HG03378 (cell line): ENCODE measurements at regions not wholly inside any gene's neighbourhood (a gene's known extent, or its start where the extent isn't known, plus 50 kb on each side); places are given as distances from the start of the nearest gene placed in this dataset.
"Not testable (repeated sequence)": the region's sequence is repeated elsewhere in the genome, so short reads cannot be mapped to it uniquely, and the experiment has no call there.

Experiments
- ATAC-seq: cut with Tn5 transposase; IDR thresholded peaks from one replicate; pipeline ENCODE4 v1.9.1; 2021; ENCODE audit warnings: mild to moderate bottlenecking, moderate library complexity; ENCODE audit not compliant: unreplicated experiment

DNA sequence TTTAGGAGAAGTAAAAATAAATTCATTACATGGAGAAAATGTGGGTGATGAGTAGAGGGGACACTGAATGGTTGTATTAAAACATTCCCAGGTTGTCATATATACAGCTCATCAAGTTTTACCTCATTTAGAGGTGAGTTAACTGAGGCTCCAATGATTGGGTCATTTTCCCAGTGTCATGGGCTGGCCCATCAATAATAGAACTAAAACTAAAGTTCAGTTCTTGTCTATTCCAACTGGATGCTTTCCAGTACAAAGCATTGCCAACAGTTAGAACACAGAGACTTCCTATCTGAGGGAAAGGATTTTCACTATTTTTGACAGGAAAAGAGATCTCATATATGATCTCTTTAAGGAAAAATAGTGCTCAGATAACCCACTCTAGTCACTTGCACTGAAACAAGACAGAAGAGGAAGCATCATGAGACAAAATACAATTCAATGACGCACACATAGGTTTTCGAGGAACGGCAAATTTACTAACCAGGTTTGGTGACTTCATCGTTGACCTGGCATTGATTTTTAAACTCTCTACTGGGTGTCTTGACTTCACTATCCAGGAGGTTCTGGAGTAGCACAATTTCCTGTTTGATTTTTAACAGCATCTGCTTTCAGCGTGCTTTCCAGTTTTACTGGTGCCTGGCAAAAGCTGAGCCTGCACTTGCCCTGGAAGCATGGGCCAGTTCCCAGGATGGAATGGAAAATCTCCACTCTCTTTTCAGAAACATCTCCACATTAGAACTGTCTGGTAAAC, 195.5 kb upstream of the FBXL4 start:
- no peak for ATAC-seq

DNA sequence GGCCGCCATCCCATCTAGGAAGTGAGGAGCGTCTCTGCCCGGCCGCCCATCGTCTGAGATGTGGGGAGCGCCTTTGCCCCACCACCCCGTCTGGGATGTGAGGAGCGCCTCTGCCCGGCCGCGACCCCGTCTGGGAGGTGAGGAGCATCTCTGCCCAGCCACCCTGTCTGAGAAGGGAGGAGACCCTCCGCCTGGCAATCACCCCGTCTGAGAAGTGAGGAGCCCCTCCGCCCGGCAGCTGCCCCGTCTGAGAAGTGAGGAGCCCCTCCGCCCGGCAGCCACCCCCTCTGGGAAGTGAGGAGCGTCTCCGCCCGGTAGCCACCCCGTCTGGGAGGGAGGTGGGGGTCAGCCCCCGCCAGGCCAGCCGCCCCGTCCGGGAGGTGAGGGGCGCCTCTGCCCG, 194.2 kb upstream of the FBXL4 start:
- not testable (repeated sequence) for ATAC-seq

DNA sequence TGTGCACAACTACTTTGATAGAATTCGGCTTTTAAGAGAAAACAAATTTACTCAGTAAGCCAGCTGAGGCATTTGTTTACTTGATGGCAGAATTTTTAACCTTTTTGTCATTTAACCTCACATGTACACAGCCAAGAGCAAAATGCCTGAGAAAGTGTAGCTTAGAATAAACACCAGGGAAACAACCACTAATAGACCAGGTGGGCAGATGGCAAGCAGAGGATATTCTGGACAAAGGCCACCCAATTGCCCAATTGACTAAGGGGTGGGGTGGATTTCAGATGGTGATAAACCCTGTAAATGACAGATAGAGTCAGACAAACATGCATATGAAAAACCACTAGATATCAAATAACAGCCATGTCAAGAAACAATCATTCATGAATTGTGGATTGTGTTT, 190.7 kb upstream of the FBXL4 start:
- ATAC-seq: no peak

DNA sequence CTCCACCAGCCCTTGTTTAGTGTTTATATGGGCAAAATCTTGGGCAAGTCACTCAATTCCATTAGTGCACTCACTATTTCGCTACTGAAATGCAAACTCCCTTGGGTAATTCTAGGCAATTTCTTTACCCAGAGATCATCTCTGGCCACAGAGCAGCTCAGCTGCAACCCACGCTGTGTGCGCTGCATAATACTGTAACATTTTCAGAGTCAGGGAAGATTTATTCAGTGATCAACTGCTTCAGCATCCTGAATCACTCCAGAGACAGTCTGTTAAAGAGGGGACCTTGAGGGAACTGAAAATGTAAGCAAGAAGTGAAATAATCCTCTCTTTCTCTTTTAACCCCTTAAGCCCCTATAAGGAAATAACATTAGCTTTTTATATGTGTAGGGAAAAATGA, 189.6 kb upstream of the FBXL4 start:
- no peak for ATAC-seq

DNA sequence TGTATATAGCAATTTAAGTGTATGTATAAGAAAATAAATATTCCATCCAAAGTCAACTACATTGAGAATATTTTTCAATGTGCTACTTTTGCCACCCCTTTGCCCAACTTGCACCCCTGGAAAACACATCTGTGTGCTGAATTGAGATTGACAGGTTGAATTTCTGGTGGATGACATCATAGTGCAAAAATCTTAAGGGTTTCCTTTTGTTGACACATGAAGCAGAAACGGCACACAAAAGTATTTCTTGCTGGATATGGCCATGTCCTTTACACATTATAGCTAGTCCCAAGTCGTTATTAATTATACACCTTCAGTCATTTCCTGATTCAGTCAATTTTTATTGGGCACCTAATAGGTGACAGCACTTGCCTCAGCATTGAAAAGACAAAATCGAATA, 188.7 kb upstream of the FBXL4 start:
- no peak for ATAC-seq

DNA sequence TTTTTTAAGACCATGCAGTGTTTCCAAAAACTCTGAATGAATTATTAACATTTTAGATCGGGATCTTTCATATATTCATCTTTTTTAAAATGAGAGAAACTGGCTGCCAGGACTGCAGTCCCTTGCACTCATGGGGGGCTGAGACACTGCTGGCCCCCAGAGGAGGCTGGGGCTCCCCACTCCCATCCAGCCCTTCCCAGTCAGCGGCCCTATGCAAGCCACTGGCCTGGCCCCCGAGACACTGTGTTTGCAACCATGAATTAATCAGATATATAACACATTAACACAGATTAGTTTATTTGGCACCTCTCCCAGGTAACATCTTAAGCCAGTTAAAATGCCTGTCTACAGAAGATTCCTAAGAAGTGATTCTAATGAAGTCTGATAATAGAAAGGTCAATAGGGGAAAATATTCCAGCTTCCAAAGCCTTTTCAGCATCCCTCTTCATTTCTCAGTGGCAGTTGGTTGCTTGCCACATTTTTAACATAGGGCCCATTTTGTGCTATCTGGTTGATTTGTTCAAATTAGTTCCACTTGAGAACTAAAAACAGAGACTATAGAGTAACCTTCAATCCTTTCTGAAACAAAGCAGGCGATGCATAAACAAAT, 184.4 kb upstream of the FBXL4 start:
- no peak for ATAC-seq

DNA sequence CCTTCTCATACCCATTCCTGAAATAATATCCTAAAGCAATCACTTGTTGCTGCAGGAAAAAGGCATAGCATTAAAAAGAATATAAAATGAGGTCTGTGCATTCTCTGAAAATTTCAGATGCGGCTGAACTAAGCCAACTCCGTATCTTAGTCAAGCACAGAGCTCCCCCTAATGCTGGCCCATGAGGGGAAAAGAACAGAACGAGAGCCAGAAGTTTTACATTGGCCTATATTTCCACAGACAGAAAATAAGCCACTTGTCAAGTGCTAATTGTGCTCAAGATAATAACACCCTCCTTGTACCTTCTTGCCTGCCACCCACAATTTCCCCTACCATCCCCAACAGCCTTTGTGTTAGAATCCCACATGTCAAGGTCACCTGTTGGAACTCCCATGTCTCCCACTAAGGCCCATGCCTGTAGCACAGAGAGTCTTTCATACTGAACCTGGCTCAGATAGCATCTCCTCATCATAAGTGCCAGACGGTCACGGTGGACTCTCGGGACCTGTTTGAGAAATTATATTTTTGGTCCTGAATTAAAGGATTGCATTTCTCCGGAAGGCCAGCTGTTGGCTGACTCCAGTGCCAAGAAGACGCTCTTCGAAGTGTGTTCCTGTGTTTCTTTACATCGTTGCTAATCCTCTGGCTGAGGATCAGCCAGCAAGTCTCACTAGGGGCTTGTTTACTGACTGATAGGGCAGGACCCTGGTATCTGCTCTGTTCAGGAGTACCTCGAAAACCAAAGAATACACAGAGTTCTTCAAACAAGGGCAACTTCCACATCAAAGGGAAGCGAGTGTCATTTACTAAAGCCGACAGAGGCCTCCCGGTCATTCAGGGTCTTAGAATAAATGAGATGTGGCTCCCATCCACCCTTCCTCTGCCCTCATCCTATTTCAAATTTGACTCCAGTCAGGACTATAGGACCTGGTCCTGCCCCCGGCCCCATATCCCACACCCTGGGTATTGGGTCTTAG, 183.4 kb upstream of the FBXL4 start:
- ATAC-seq: no peak

DNA sequence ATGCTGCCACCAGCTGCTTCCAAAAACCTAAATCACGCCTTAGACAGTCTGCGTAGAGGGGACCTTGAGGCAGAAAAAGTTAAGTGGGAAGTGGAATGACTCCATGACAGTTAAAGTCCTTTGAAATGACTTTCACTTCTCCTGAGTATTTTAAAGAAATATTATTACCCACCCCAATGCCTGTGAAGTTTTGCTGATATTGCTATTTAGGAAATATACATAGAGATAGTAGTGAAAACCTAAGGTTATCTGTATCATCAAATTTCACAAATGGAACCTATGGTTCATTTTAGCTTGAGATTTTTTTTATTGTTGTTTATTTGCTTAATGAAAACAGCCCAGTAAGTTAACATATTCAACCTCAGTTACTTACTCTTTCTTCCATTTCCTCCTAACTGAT, 182.1 kb upstream of the FBXL4 start:
- ATAC-seq: no peak

DNA sequence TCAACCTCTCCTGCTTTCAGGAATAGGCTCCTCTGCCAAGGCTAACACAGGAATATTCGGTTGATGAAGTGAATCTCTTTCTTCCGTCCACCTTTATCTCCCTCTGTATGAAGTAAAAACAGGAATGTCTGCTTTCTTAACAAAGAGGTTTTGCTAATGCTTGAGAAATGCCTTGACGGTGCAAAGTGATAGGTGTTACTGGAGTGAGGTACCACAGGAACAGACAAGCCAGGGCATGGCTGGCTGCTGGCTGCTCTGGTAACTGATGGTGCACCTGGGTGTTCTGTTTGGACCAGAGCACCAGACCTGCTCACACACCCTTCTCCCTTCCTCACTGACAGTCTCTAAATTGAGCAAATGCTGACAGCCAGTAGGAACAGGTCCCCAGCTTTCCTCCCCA, 174.0 kb upstream of the FBXL4 start:
- no peak for ATAC-seq

DNA sequence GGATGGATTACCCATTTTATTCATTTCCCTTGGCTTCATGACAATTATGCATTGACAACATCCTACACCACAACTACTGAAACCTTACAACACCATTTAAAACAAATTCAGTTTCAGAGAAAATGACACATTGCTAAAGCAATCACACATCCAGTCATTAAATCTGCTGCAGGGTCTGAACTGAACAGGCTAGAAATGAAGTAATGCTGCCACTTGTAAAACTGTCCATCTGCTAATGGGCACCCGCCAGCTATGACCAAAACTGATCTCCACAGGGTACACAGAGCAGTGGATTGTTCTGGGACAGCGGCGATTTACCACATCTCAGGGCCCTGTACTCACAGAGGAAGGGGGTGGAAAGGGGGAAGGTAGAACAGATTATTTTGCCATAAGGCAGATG, 172.9 kb upstream of the FBXL4 start:
- ATAC-seq: no peak

DNA sequence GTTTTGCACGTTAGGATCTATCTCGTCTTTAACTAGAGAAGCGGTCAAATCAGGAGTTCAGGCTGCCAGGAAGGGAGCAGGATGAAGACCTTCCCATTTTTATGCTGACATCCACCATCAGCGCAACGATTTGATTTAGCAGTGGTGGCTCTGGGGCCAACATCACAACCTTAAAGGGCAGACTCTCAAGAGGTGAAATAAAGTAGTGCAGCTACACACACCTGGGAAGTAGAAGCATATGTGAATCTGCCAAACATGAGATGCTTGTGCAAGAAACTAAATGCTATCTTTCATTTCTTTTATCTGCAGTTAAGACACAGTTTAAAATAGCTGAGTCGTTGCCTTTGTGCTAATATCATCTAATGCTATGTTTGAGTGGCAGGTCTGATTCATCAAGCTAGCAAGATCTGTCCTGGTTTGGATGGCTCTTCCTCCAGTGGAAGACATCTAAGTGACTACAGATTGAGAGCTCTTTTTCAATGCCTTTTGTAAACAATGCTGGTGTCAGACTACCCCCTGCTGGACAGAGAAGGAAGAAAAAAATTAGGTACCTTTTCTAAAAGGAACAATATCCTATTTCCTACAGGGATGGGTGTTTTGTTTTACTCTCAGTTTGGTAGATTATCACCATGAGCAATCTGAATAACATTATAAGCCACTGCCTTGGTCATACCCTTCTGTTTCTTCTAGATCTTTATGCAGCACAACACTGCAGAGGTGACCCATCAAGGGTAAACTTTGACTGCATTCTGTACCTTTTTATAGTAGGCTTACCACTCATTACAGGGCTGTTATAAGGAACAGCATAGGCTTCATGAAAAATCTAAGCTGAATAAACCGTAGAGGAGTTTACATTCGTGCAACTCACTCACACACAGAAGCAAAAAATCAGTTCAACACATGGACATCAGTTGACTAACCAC, 171.6 kb upstream of the FBXL4 start:
- peak; percentile 69 for ATAC-seq

DNA sequence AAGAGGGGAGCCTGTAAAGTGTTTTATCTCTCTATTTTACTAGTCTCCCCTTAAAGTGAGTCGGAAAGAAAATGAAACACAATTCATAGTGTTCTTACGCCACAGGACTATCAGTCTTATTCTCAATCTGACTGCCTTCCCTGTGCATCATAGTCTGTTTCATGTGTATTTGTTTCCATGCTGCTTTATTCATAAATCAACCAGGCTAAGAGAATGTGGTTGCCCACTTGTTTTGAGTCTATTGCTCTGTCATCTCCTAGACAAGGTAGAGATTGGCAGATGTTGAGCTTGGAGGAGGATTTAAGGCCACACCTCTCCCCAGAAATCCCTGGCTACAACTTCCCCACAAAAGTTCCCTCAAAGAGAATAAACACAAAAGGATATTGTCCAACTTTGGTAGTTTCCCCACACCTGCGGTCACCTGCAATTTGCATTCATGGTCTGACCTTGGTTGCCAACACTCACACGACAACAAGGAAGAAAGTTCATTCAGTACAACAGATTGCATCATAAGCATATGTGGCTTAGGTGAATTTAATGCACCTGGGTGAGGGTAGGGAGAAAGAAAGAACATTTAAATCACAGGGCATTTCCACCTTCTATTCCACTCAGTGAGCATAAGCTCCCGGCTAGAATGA, 167.1 kb upstream of the FBXL4 start:
- no peak for ATAC-seq

DNA sequence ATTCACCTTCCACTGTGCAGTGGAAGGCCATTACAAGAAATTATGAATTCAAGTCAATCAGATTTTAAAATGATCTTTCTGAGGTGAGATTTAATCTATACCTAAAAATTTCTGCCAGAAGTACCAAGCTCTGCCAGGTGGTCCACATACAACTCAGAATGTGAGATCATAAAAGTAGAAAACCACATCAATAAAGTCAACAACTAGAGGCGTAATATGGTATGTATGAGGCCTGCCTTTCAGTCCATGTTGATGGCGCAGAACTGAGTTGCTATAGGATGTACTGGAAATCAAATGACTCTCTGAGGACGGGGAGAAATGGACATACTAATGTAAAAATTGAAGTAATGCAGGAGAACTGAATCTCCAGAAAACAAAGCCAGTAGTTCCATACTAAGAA, 163.8 kb upstream of the FBXL4 start:
- ATAC-seq: no peak

DNA sequence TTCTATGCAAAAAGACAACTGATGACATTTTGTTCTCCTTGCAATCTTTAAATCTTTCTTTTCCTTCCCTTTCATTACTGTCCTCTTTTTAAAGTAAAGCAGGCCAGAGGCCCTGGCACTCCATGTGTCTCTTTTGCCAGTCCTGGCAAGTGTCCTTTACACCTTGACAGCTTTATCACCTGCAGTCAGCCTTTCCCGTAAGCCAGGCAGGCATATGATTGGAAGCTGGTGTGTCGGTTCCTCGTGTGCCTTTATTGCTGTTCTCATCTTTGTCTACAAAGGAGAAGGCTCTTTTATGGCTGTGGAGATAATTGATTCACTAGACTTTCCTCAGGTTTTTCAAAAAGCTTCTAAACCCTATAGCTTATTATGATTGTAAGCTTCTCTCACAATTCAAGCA, 162.3 kb upstream of the FBXL4 start:
- ATAC-seq: no peak

DNA sequence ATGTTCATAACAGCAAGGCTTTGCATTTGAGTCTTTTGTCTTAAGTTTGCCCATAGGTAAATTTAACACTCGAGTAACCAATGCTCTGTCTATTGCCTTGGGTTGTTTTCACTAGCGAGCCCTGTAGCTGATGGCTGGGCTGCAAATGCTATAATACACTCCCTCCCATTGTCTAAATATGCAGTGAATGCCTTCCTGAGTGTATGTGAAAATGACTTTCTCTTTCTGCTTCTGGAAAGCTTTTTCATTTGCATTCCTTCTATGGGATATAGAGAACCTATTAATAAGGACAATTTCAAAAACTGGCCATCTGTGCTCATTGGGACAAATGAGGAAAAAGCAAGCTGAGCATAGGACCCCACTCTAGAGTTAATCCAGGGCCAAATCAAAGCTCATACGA, 156.5 kb upstream of the FBXL4 start:
- no peak for ATAC-seq

DNA sequence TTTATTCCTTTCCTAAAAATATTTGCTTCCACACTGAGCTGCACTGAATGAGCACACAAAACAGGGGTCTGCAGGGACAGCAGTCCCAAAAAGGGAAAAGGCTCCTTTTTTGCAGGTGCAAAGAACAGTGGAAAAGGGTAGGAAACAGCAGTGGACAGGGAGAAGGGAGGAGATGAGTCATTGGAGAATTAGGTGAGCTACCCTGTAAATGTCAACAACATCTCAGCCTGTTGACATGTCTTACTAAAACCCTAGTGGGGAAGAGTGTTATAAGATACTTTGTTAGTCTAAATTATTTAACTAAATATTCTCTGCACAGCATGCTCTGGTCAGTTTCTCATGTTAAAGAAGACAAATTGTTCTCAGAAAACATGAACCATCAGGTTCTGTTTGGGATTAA, 151.5 kb upstream of the FBXL4 start:
- no peak for ATAC-seq

DNA sequence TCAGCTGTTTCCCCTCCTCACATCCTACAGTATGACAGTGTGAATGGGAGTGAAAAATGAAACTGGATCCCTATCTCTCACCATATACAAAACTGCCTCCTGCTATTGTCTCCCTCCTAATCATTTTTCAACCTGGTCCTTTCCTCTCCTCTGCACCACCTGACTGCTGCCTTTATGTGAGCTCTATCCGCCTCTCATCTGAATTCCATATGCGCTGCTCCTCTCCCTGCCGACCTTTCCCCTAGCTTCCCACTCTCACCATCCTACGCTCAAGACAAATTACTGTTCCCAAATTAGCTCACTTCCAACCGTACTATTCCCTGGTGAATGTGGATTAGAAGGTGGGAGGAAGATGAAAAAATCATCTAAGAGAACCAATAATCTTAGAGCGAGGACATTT, 148.4 kb upstream of the FBXL4 start:
- no peak for ATAC-seq

DNA sequence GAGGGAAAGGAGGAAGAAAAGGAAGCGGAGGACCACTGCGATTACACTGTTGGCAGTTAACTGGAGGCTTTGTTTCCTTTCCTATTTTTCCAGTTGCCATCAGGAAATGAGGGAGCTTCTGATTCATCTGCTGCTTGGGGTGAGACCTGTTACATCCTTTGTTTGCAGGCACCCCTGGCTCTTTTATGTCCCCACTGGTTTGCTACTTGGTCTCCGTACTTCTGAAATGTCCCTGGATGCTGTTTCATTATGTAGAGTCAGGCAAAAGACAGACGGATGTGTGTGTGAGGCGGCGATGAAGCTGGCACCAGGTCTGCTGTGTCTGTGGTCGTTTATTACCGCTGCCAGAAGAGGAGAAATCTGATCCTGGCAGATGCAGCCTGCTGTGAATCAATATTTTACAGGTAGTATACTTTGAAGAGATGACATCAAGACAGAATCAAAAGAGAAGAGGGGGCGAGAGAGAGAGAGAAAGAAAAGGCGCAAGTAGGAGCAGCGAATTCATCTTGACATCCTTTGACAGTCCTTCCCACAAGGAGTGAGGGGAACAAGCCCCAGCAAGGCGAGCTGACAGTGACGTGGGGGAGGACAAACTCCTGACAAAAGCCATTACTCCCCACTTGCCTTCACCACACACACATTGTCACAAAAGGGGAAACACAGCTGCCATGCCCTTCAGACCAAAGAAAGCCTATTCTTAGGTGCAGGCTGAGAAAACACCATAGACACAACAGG, 145.9 kb upstream of the FBXL4 start:
- no peak for ATAC-seq

DNA sequence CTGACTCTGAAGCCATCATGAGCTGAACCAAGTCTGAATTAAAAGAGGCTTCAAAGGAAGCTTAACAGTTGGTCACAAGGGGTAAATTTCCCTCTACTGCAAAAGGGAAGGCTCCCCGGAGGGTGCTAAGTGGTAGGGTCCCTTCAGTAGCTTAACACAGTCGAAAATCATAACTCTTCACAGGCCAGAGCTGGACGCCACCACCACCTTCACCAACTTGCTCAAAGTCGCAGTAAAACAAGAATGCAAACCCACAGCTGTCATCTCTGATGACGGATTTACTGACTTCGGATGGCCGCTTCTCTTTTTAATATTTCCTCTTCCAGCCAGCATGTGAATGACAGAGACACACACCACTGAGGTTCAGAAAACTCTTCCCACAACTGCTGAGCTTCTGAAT, 144.7 kb upstream of the FBXL4 start:
- ATAC-seq: no peak

DNA sequence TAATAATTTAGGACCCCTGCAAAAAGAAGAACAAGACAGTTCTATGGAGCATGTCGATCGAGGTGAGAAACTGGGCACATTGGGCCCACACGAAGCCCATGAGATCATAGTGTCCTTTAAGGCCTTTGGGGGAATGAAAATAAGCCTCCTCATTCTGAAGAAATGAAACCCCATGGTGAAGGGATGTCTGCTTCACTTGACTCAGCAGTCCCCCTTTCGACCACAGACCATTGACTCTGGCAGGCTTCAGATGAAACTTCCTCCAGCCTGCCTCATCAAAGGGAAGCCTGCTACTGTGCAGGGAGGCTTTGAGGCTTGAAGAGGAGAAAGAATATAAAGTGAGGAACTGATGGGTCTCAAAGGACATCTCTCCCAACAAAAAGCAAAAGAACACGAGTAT, 144.2 kb upstream of the FBXL4 start:
- ATAC-seq: no peak
